Panc1 (cell line): ENCODE measurements at regions not wholly inside any gene's neighbourhood (a gene's known extent, or its start where the extent isn't known, plus 50 kb on each side); places are given as distances from the start of the nearest gene placed in this dataset.

ENCODE experiments used
- POLR2AphosphoS5 ChIP-seq: IDR thresholded peaks from 2 replicates; pipeline ENCODE4 v1.6.1; 2012; ENCODE audit warnings: mild to moderate bottlenecking, low read depth, low read length, moderate library complexity
- SIN3A ChIP-seq: IDR thresholded peaks from 2 replicates; pipeline ENCODE4 v1.6.1; 2012; ENCODE audit warnings: low read depth, mild to moderate bottlenecking, low read length, moderate library complexity, borderline replicate concordance; ENCODE audit not compliant: insufficient read depth
- TCF7L2 ChIP-seq: IDR thresholded peaks from 2 replicates; pipeline ENCODE4 v1.6.1; 2011; ENCODE audit warnings: mild to moderate bottlenecking, low read depth, low read length, inconsistent platforms
- TF ChIP-seq, protein P1 (sequence below): fragments of 450-650 bp; IDR thresholded peaks from 2 replicates; pipeline ENCODE4 v1.5.1; 2017; ENCODE audit warnings: mild to moderate bottlenecking
- TF ChIP-seq, protein P2 (sequence below), 2 experiments: IDR thresholded peaks; 2 replicates each; pipeline ENCODE4 v1.6.1; 2011 to 2012; ENCODE audit warnings: low read depth in 2 of 2, control low read depth in 1 of 2, low read length in 1 of 2, mild to moderate bottlenecking in 1 of 2, moderate library complexity in 1 of 2; ENCODE audit not compliant: insufficient read depth in 1 of 2

DNA sequence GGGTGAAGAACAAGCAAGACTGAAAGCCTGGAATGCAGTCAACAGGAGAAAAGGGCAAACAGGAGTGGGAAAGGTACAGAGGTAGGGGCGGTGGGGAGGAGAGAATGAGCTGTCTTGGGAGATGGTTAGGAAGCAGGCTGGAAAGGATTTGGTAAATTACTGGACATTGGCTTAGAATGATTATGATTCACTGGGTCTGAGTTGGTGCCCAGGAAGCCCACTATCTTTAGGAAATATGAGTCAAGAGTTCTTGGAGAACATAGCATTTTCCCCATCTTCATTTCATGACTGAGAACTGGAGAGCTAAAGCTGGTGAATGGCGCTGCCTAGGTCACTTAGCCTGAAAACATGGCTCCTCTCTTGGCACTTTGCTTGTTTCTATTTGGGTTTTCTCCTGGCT lies 74.7 kb upstream of the C3orf80 start:
- TF ChIP-seq, protein P1, sequence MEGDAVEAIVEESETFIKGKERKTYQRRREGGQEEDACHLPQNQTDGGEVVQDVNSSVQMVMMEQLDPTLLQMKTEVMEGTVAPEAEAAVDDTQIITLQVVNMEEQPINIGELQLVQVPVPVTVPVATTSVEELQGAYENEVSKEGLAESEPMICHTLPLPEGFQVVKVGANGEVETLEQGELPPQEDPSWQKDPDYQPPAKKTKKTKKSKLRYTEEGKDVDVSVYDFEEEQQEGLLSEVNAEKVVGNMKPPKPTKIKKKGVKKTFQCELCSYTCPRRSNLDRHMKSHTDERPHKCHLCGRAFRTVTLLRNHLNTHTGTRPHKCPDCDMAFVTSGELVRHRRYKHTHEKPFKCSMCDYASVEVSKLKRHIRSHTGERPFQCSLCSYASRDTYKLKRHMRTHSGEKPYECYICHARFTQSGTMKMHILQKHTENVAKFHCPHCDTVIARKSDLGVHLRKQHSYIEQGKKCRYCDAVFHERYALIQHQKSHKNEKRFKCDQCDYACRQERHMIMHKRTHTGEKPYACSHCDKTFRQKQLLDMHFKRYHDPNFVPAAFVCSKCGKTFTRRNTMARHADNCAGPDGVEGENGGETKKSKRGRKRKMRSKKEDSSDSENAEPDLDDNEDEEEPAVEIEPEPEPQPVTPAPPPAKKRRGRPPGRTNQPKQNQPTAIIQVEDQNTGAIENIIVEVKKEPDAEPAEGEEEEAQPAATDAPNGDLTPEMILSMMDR: no peak
- no peak for TF ChIP-seq TCF7L2
- no peak for TF ChIP-seq POLR2AphosphoS5
- TF ChIP-seq, protein P2, sequence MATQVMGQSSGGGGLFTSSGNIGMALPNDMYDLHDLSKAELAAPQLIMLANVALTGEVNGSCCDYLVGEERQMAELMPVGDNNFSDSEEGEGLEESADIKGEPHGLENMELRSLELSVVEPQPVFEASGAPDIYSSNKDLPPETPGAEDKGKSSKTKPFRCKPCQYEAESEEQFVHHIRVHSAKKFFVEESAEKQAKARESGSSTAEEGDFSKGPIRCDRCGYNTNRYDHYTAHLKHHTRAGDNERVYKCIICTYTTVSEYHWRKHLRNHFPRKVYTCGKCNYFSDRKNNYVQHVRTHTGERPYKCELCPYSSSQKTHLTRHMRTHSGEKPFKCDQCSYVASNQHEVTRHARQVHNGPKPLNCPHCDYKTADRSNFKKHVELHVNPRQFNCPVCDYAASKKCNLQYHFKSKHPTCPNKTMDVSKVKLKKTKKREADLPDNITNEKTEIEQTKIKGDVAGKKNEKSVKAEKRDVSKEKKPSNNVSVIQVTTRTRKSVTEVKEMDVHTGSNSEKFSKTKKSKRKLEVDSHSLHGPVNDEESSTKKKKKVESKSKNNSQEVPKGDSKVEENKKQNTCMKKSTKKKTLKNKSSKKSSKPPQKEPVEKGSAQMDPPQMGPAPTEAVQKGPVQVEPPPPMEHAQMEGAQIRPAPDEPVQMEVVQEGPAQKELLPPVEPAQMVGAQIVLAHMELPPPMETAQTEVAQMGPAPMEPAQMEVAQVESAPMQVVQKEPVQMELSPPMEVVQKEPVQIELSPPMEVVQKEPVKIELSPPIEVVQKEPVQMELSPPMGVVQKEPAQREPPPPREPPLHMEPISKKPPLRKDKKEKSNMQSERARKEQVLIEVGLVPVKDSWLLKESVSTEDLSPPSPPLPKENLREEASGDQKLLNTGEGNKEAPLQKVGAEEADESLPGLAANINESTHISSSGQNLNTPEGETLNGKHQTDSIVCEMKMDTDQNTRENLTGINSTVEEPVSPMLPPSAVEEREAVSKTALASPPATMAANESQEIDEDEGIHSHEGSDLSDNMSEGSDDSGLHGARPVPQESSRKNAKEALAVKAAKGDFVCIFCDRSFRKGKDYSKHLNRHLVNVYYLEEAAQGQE (IDR thresholded peaks at IDR 0.05; ENCODE audit: insufficient read depth in 1 of 2, low read depth in 2 of 2, low read length in 1 of 2): no peak
- no peak for TF ChIP-seq SIN3A
